ENCODE measurements at regions not wholly inside any gene's neighbourhood (a gene's known extent, or its start where the extent isn't known, plus 50 kb on each side); places are given as distances from the start of the nearest gene placed in this dataset.

DNA sequence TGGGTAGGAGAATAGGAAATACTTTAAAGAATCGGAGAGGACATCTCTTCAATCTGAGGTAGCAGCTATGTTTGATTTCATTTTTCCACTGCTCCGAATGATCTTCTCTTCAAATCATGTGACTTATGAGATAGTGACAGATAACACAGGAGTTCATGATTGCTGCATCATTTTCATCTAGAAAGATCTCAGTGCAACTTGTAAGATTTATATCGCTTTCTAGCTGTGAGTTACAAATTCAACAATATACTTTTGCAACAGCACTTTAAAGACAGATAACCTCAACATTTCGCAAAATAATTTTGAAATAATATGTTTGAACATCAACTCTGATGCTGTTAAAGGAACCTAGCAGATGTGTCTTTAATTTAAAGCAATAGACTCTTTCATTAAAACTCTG, 99.9 kb upstream of the CCDC80 start:
- H3K4ac ChIP-seq (ENCODE audit: low read depth, low read length): no peak overlapping the region
- H3K27ac Mint-ChIP-seq: no peak overlapping the region
- no peak overlapping the region for H2BK120ac ChIP-seq (ENCODE audit: low read depth, low read length, poor library complexity, severe bottlenecking)
- H2AFZ ChIP-seq (ENCODE audit: low read length): no peak overlapping the region
- H2BK20ac ChIP-seq (ENCODE audit: low read depth, low read length, poor library complexity, severe bottlenecking): no peak overlapping the region
- DNase-seq: no peak
- no peak overlapping the region for H2AK5ac ChIP-seq (ENCODE audit: insufficient read length, low read length)
- no peaks in the 10 kb centered on the region for H3K23me2 ChIP-seq (ENCODE audit: insufficient read length, low read depth, low read length, poor library complexity, severe bottlenecking)
- H3K56ac ChIP-seq (ENCODE audit: insufficient read length, low read depth, low read length): no peak overlapping the region
- no peak overlapping the region for H3K23ac ChIP-seq (ENCODE audit: insufficient read length, low read depth, low read length)
- no peak overlapping the region for H2BK5ac ChIP-seq (ENCODE audit: insufficient read length, low read length)
- H3K4me1 Mint-ChIP-seq: peaks cover 25 to 28% of the 10 kb centered on the region in 2 experiments
- no peak overlapping the region for H3K14ac ChIP-seq (ENCODE audit: insufficient read depth, low read length)
- H3K4me1 ChIP-seq (ENCODE audit: insufficient read depth, low read length): no peaks in the 10 kb centered on the region; the same call in 1 of the 2 replicates
- H4K20me1 ChIP-seq (ENCODE audit: control insufficient read depth, insufficient read depth, insufficient read length): no peaks in the 10 kb centered on the region
- H3K27me3 ChIP-seq (ENCODE audit: insufficient read depth, low read length): no peaks in the 10 kb centered on the region
- H4K91ac ChIP-seq (ENCODE audit: insufficient read length, low read depth, low read length): no peak overlapping the region
- H3K9me3 Mint-ChIP-seq: no peaks in the 10 kb centered on the region
- TF ChIP-seq, protein P1, sequence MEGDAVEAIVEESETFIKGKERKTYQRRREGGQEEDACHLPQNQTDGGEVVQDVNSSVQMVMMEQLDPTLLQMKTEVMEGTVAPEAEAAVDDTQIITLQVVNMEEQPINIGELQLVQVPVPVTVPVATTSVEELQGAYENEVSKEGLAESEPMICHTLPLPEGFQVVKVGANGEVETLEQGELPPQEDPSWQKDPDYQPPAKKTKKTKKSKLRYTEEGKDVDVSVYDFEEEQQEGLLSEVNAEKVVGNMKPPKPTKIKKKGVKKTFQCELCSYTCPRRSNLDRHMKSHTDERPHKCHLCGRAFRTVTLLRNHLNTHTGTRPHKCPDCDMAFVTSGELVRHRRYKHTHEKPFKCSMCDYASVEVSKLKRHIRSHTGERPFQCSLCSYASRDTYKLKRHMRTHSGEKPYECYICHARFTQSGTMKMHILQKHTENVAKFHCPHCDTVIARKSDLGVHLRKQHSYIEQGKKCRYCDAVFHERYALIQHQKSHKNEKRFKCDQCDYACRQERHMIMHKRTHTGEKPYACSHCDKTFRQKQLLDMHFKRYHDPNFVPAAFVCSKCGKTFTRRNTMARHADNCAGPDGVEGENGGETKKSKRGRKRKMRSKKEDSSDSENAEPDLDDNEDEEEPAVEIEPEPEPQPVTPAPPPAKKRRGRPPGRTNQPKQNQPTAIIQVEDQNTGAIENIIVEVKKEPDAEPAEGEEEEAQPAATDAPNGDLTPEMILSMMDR (conservative IDR thresholded peaks at IDR 0.05): no peak
- no peaks in the 10 kb centered on the region for H3K9me3 ChIP-seq (ENCODE audit: control insufficient read depth, low read depth, low read length)
- H3T11ph ChIP-seq (ENCODE audit: low read length): no peak overlapping the region
- no peak overlapping the region for H3K27ac ChIP-seq (ENCODE audit: insufficient read length, low read depth, low read length)
- no peak overlapping the region for H3K4me3 Mint-ChIP-seq
- no peak overlapping the region for H2BK12ac ChIP-seq (ENCODE audit: insufficient read length, low read depth, low read length)
- no peaks in the 10 kb centered on the region for H3K27me3 Mint-ChIP-seq (ENCODE audit: low read depth)
- H3K79me2 ChIP-seq (ENCODE audit: insufficient read depth, low read length): no peaks in the 10 kb centered on the region
- H4K8ac ChIP-seq (replicated peaks; ENCODE audit: insufficient read length, low read depth, low read length): no peak overlapping the region
- H2BK15ac ChIP-seq (ENCODE audit: low read depth, low read length): no peak overlapping the region
- no peak overlapping the region for H3K4me2 ChIP-seq (ENCODE audit: insufficient read depth, insufficient read length, low read length)
- no peak overlapping the region for H3K18ac ChIP-seq (ENCODE audit: insufficient read length, low read depth, low read length)
- no peak overlapping the region for H4K5ac ChIP-seq (ENCODE audit: insufficient read length, low read depth, low read length)
- WGBS (ENCODE audit: extremely low coverage, insufficient read length, low lambda C conversion rate): no CpG with 5 or more reads among the region's 4 CpGs
- no peaks in the 10 kb centered on the region for H3K79me1 ChIP-seq (ENCODE audit: insufficient read depth, low read depth, low read length, poor library complexity, severe bottlenecking)
- H3K36me3 Mint-ChIP-seq (ENCODE audit: insufficient read depth in 1 of 3, low read depth in 3 of 3): no peaks in the 10 kb centered on the region
- H3K9ac ChIP-seq (ENCODE audit: extremely low read depth, insufficient read length, low read length): no peak overlapping the region

Data from H9 (cell line).